ENCODE measurements at regions not wholly inside any gene's neighbourhood (a gene's known extent, or its start where the extent isn't known, plus 50 kb on each side); places are given as distances from the start of the nearest gene placed in this dataset.
A peak's percentile ranks its signal among the peaks of the same experiment; 100 is the strongest.

GRCh38 chr14:35989736-35990135, 163.6 kb downstream of the BRMS1L start:
- DNase-seq (ENCODE audit: low read depth): peak; percentile 4

- peak; percentile 54 for DNase-seq (ENCODE audit: low read depth)
Observed at GRCh38 chr14:35988972-35989690, 163.0 kb downstream of the BRMS1L start.

GRCh38 chr14:35988550-35988949, 162.4 kb downstream of the BRMS1L start:
- no peak for DNase-seq (ENCODE audit: low read depth)

GRCh38 chr14:35987731-35988130, 161.6 kb downstream of the BRMS1L start:
- DNase-seq (ENCODE audit: low read depth): no peak

- DNase-seq (ENCODE audit: low read depth): no peak
Observed at GRCh38 chr14:35986219-35986573, 160.1 kb downstream of the BRMS1L start.

- no peak for DNase-seq (ENCODE audit: low read depth)
Observed at GRCh38 chr14:35985474-35986218, 159.5 kb downstream of the BRMS1L start.

- DNase-seq (ENCODE audit: low read depth): no peak
Observed at GRCh38 chr14:35979531-35979930, 153.4 kb downstream of the BRMS1L start.

GRCh38 chr14:35978561-35978960, 152.4 kb downstream of the BRMS1L start:
- no peak for DNase-seq (ENCODE audit: low read depth)

GRCh38 chr14:35975814-35976213, 149.7 kb downstream of the BRMS1L start:
- no peak for DNase-seq (ENCODE audit: low read depth)

- DNase-seq (ENCODE audit: low read depth): no peak
Observed at GRCh38 chr14:35973770-35974169, 147.6 kb downstream of the BRMS1L start.

- DNase-seq (ENCODE audit: low read depth): no peak
Observed at GRCh38 chr14:35971965-35972630, 146.0 kb downstream of the BRMS1L start.

- DNase-seq (ENCODE audit: low read depth): no peak
Observed at GRCh38 chr14:35969310-35969709, 143.2 kb downstream of the BRMS1L start.

- no peak for DNase-seq (ENCODE audit: low read depth)
Observed at GRCh38 chr14:35965400-35965799, 139.3 kb downstream of the BRMS1L start.

- DNase-seq (ENCODE audit: low read depth): no peak
Observed at GRCh38 chr14:35964697-35965286, 138.7 kb downstream of the BRMS1L start.

GRCh38 chr14:35963209-35963608, 137.1 kb downstream of the BRMS1L start:
- DNase-seq (ENCODE audit: low read depth): no peak

GRCh38 chr14:35961697-35962274, 135.6 kb downstream of the BRMS1L start:
- DNase-seq (ENCODE audit: low read depth): no peak

GRCh38 chr14:35959835-35960234, 133.7 kb downstream of the BRMS1L start:
- no peak for DNase-seq (ENCODE audit: low read depth)

GRCh38 chr14:35958499-35958898, 132.4 kb downstream of the BRMS1L start:
- no peak for DNase-seq (ENCODE audit: low read depth)

- DNase-seq (ENCODE audit: low read depth): no peak
Observed at GRCh38 chr14:35956376-35957085, 130.4 kb downstream of the BRMS1L start.

- no peak for DNase-seq (ENCODE audit: low read depth)
Observed at GRCh38 chr14:35952584-35952983, 126.4 kb downstream of the BRMS1L start.

- no peak for DNase-seq (ENCODE audit: low read depth)
Observed at GRCh38 chr14:35949920-35950513, 123.9 kb downstream of the BRMS1L start.

Data from HT1080 (cell line).